Coronary artery (tissue), 2 donors: ENCODE measurements at regions not wholly inside any gene's neighbourhood (a gene's known extent, or its start where the extent isn't known, plus 50 kb on each side); places are given as distances from the start of the nearest gene placed in this dataset.

ENCODE experiments used
- DNase-seq: peaks from one replicate; pipeline ENCODE4 v3.0.0-alpha.2; 2017; ENCODE audit warnings: low spot score
- H3K27ac ChIP-seq, 2 donors: fragments of 200-600 bp; sonication (generic); one replicate each; pipeline ENCODE4 v1.5.1; 2016 to 2019
- H3K4me3 ChIP-seq: fragments of 200-600 bp; sonication (generic); 2 replicates; pipeline ENCODE4 v1.5.1; 2016; ENCODE audit warnings: mild to moderate bottlenecking, moderate library complexity
- TF ChIP-seq, protein P1 (sequence below): fragments of 200-600 bp; sonication (generic); IDR thresholded peaks from one replicate; pipeline ENCODE4 v1.5.1; 2019; ENCODE audit warnings: antibody characterized with exemption

DNA sequence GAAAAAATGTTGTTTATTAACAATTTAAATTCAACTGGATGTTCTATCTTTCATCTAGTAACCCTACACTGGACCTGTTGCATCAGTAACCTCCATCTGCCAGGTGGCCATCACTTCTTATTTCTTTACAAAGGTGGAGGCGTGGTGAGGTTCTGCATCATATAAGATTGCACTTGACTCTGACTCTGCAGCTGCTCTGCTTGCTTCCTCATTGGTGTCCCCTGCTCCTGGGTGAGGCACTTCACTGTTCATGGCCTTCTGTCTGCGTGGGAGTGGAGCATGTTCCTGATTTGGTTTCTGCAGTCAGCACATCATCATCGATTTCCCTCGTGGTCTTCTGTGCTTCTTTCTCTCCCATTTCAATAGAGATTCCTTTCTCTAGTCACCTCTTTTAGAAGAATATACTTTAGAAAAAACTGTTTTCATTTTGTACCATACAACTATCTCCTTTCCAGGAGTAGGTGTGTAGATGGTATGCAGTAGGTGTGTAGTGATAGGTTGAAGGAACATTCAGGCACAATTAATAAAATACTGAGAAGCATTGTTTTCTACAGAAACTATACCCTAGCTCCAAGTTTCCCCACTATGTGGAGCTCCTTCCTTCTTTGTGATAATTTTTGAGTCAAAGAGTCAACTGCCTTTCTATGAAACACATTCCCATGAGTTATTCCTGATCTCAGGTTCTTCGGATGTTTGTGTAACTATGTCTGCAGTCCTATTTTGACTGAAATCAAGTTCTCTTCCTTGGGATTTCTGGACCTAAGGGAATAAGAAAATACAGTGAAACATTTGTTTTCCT, 231.7 kb upstream of the CNTNAP2 start:
- DNase-seq: no peak
- TF ChIP-seq, protein P1, sequence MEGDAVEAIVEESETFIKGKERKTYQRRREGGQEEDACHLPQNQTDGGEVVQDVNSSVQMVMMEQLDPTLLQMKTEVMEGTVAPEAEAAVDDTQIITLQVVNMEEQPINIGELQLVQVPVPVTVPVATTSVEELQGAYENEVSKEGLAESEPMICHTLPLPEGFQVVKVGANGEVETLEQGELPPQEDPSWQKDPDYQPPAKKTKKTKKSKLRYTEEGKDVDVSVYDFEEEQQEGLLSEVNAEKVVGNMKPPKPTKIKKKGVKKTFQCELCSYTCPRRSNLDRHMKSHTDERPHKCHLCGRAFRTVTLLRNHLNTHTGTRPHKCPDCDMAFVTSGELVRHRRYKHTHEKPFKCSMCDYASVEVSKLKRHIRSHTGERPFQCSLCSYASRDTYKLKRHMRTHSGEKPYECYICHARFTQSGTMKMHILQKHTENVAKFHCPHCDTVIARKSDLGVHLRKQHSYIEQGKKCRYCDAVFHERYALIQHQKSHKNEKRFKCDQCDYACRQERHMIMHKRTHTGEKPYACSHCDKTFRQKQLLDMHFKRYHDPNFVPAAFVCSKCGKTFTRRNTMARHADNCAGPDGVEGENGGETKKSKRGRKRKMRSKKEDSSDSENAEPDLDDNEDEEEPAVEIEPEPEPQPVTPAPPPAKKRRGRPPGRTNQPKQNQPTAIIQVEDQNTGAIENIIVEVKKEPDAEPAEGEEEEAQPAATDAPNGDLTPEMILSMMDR: no peak
- H3K4me3 ChIP-seq: no peak overlapping the region
- H3K27ac ChIP-seq: no peak overlapping the region

DNA sequence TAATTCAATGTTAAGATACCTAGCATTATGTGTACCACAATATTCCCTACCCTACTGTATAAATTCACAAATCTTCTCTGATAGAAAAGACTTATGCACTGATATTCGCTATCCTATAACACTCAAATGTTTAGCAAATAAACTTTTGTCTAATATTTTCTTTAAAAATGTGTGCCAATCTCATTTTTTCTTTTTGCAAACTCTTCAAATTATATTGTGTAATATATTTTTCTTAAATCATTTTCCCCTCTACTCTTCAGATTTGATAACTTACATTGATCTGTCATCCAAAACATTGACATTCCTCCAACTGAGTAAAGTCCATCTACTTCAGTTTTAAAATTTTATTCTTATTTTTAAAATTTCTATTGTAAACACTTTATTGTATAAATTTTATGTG, 240.2 kb upstream of the CNTNAP2 start:
- Histone ChIP-seq H3K4me3 (no peak overlapping the region), H3K27ac (no peak overlapping the region)
- DNase-seq: no peak
- TF ChIP-seq, protein P1: no peak

DNA sequence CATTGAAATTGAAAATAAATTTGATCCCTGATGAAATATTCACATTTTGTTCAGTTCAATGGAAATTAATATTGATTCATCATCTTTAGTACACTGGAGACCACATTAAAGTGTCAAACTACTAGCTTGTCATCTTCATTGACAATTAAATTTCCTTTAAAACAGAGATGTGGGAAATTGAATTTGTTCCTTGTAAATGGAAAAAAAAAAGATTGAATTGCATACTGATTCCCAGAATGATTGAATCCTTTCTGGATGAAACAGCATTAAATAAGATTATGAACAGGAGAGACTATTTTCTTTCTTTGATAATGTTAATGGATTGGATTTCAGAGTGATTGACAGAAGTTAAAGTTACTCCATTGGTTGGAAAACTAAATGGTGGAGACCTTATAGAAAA, 241.3 kb upstream of the CNTNAP2 start:
- H3K4me3 ChIP-seq: no peak overlapping the region
- no peak for DNase-seq
- no peak overlapping the region for H3K27ac ChIP-seq
- TF ChIP-seq, protein P1: no peak

DNA sequence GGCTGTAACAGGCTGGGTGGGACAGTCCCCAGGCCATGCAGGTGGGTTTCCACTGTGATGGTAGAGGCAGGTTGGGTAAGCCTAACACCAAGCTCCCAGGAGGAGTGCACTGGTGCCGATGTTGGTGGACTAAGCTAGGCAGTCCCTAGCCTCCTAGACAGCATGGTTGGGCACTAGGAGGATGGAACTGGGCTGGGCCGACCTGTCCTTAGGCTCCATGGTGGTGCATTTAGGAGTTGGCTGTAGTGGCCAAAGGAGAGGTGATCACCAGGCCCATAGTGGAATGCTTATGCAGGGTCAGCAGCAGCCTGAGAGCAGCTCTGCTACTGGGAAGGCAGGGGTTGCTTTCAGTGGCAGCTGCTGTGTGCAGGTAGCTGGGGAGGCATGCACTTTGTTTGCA, 247.7 kb upstream of the CNTNAP2 start:
- no peak for DNase-seq
- no peak overlapping the region for H3K4me3 ChIP-seq
- no peak overlapping the region for H3K27ac ChIP-seq
- TF ChIP-seq, protein P1: no peak

DNA sequence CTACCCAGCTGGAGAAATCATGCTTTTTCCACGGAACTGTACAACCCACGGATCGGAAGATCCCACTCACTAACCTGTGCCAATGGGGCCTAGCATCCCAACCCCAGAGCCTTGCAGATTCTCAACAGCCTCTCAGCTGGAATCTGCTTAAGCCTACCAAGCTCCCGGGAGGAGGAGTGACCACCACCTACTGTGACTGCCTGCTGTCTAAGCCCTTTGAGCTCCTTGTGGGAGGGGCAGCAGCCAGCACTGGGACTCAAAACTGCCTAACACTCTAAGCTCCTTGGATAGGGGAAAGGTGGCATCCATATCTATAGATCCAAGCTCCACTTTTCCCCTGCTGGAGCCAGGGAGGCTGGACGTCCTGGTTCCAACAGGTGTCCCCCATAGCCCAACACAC, 254.4 kb upstream of the CNTNAP2 start:
- no peak for DNase-seq
- Histone ChIP-seq H3K27ac (no peak overlapping the region), H3K4me3 (no peak overlapping the region)
- TF ChIP-seq, protein P1: no peak

DNA sequence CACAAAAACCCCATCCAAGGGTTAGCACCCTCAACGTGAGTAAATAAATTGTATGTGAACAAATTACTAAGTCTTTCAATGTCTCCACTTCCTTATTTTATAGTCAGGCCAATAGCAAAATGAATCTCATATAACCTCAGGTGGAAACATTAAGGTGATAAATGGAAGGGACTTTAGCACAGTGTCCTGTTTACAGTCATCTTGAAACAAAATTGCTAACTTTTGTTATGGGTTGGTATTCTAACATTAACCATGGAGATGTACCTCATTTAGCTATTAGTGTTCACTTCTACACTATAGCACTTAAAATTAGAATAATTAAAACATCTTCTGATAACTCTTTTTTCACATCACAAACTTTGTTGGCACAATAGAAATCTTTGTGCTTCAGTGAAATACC, 255.8 kb upstream of the CNTNAP2 start:
- TF ChIP-seq, protein P1: no peak
- DNase-seq: no peak
- H3K4me3 ChIP-seq: no peak overlapping the region
- H3K27ac ChIP-seq: no peak overlapping the region

DNA sequence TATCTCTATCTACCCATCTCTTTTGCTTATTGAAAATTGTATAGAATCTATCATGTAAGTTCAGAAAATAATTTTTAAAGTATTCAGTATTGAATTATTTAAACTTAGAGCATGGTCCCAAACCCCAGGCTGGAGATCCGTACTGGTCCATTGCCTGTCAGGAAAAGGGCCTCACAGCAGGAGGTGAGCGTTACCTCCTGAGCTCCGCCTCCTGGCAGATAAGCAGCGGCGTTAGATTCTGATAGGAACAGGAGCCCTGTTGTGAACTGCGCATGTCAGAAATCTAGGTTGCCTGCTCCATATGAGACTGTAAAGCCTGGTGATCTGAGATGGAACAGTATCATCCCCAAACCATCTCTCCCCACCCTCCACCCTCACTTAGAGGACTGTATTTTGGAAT, 266.0 kb upstream of the CNTNAP2 start:
- Histone ChIP-seq H3K27ac (no peak overlapping the region), H3K4me3 (no peak overlapping the region)
- TF ChIP-seq, protein P1: no peak
- no peak for DNase-seq
